ENCODE measurements at regions not wholly inside any gene's neighbourhood (a gene's known extent, or its start where the extent isn't known, plus 50 kb on each side); places are given as distances from the start of the nearest gene placed in this dataset.
"Not testable (repeated sequence)": the region's sequence is repeated elsewhere in the genome, so short reads cannot be mapped to it uniquely, and the experiment has no call there.

GRCh38 chr18:52087140-52087539 is 252.9 kb upstream of the DCC start:
- no peak for DNase-seq

- no peak for DNase-seq
Observed at GRCh38 chr18:52090005-52090404, 250.0 kb upstream of the DCC start.

- DNase-seq: no peak
Observed at GRCh38 chr18:52093171-52093570, 246.8 kb upstream of the DCC start.

GRCh38 chr18:52118684-52119083 is 221.3 kb upstream of the DCC start:
- DNase-seq: no peak

- DNase-seq: no peak
Observed at GRCh38 chr18:52130624-52131301, 209.2 kb upstream of the DCC start.

- no peak for DNase-seq
Observed at GRCh38 chr18:52131845-52132244, 208.2 kb upstream of the DCC start.

- DNase-seq: no peak
Observed at GRCh38 chr18:52136532-52136931, 203.5 kb upstream of the DCC start.

GRCh38 chr18:52140986-52141385 is 199.0 kb upstream of the DCC start:
- no peak for DNase-seq

GRCh38 chr18:52150050-52150449 is 189.9 kb upstream of the DCC start:
- no peak for DNase-seq

GRCh38 chr18:52152036-52152435 is 188.0 kb upstream of the DCC start:
- no peak for DNase-seq

GRCh38 chr18:52156166-52156565 is 183.8 kb upstream of the DCC start:
- DNase-seq: no peak

- DNase-seq: no peak
Observed at GRCh38 chr18:52160636-52161035, 179.4 kb upstream of the DCC start.

GRCh38 chr18:52163478-52163877 is 176.5 kb upstream of the DCC start:
- DNase-seq: no peak

GRCh38 chr18:52168131-52168530 is 171.9 kb upstream of the DCC start:
- not testable (repeated sequence) for DNase-seq

GRCh38 chr18:52174220-52174619 is 165.8 kb upstream of the DCC start:
- no peak for DNase-seq

GRCh38 chr18:52175406-52175805 is 164.6 kb upstream of the DCC start:
- DNase-seq: no peak

- no peak for DNase-seq
Observed at GRCh38 chr18:52183107-52183506, 156.9 kb upstream of the DCC start.

- DNase-seq: no peak
Observed at GRCh38 chr18:52190195-52190594, 149.8 kb upstream of the DCC start.

- no peak for DNase-seq
Observed at GRCh38 chr18:52190631-52191030, 149.4 kb upstream of the DCC start.

GRCh38 chr18:52200406-52200805 is 139.6 kb upstream of the DCC start:
- no peak for DNase-seq

GRCh38 chr18:52200921-52201663 is 138.9 kb upstream of the DCC start:
- DNase-seq: no peak

- no peak for DNase-seq
Observed at GRCh38 chr18:52208646-52209045, 131.4 kb upstream of the DCC start.

- DNase-seq: no peak
Observed at GRCh38 chr18:52216109-52216508, 123.9 kb upstream of the DCC start.

GRCh38 chr18:52216666-52217065 is 123.3 kb upstream of the DCC start:
- DNase-seq: no peak

GRCh38 chr18:52219102-52219501 is 120.9 kb upstream of the DCC start:
- no peak for DNase-seq

All from left hindlimb (tissue), 1 donor.